ENCODE measurements at regions not wholly inside any gene's neighbourhood (a gene's known extent, or its start where the extent isn't known, plus 50 kb on each side); places are given as distances from the start of the nearest gene placed in this dataset.

GRCh38 chr4:107138433-107138832, 102.3 kb upstream of the DKK2 start:
- no peak for TF ChIP-seq CTCF (IDR thresholded peaks at IDR 0.05)
- TF ChIP-seq POLR2A (IDR thresholded peaks at IDR 0.05), result no peak
- no peak for TF ChIP-seq POLR2AphosphoS5 (IDR thresholded peaks at IDR 0.05)
